Stomach (tissue), 8 donors: ENCODE measurements at regions not wholly inside any gene's neighbourhood (a gene's known extent, or its start where the extent isn't known, plus 50 kb on each side); places are given as distances from the start of the nearest gene placed in this dataset.

Experiments used
- DNase-seq, 2 donors: peaks; one replicate each; pipeline versions ENCODE4 v3.0.0 to v3.0.0-alpha.2; 2013 to 2019
- H3K27ac ChIP-seq, 5 donors: fragments of 200-600 bp in 4 of 5; sonication (generic) in 4 of 5; one replicate each; pipeline ENCODE4 v1.5.1; 2013 to 2019; ENCODE audit warnings: mild to moderate bottlenecking in 1 of 5, moderate library complexity in 1 of 5
- H3K27me3 ChIP-seq, 3 donors: fragments of 200-600 bp; sonication (generic); one replicate each; pipeline ENCODE4 v1.5.1; 2017 to 2019; ENCODE audit warnings: mixed run types in 1 of 3
- H3K36me3 ChIP-seq, 4 donors: fragments of 200-600 bp; sonication (generic); 1 replicate in 3 of 4; 2 replicates in 1 of 4; pipeline ENCODE4 v1.5.1; 2016 to 2019
- H3K4me1 ChIP-seq, 4 donors: fragments of 200-600 bp; sonication (generic); one replicate each; pipeline ENCODE4 v1.5.1; 2016 to 2019
- H3K4me3 ChIP-seq, 4 donors: fragments of 200-600 bp; sonication (generic) in 3 of 4; one replicate each; pipeline ENCODE4 v1.5.1; 2016 to 2019; ENCODE audit warnings: mild to moderate bottlenecking in 1 of 4
- H3K9me3 ChIP-seq, 4 donors: fragments of 200-600 bp; sonication (generic); one replicate each; pipeline ENCODE4 v1.5.1; 2016 to 2019
- CTCF ChIP-seq, 7 experiments: fragments of 450-650 bp in 4 of 7; fragments of 200-600 bp in 3 of 7; sonication (generic) in 3 of 7; IDR thresholded peaks; one replicate each; pipeline ENCODE4 v1.5.1; 2016 to 2019; ENCODE audit warnings: antibody characterized with exemption in 7 of 7, control low read depth in 2 of 7, mild to moderate bottlenecking in 1 of 7
- EP300 ChIP-seq: sonication (generic); formaldehyde crosslinking; IDR thresholded peaks from one replicate; pipeline ENCODE4 v1.6.1; 2017; ENCODE audit warnings: antibody characterized with exemption
- POLR2A ChIP-seq, 4 donors: fragments of 450-650 bp; IDR thresholded peaks; one replicate each; pipeline ENCODE4 v1.6.1; 2016; ENCODE audit warnings: antibody characterized with exemption in 4 of 4, control low read depth in 2 of 4, mild to moderate bottlenecking in 1 of 4, moderate library complexity in 1 of 4
- POLR2AphosphoS5 ChIP-seq, 3 donors: sonication (generic); formaldehyde crosslinking; IDR thresholded peaks; one replicate each; pipeline ENCODE4 v1.6.1; 2016; ENCODE audit warnings: antibody characterized with exemption in 3 of 3
- WGBS, 5 donors: extraction: QIAGEN DNeasy Blood & Tissue Kit in 3 of 5; methylation state at CpG; one replicate each; pipeline versions ENCODE4 v1.1.5 to v1.1.7; 2013 to 2018; 5-methylcytosine and 5-hydroxymethylcytosine counted together
- intact Hi-C: fragments of 100-400 bp; cut with DNase I; formaldehyde crosslinking; loops from one replicate; pipeline ENCODE4 v1.15.1; 2023; ENCODE audit warnings: low total_unique reads
- donor health status: healthy with polysubstance abuse.
- donor health status: Bipolar disorder and iron deficiency.
- donor health status: healthy.

GRCh38 chr18:65278939-65279667, 471.7 kb upstream of the CDH7 start:
- WGBS, 5 donors: 79 to 93% (median 88%) methylated on average over 9 of the region's 9 CpGs

GRCh38 chr18:65269375-65269774, 481.4 kb upstream of the CDH7 start:
- H3K27me3 ChIP-seq: no peaks in the 10 kb centered on the region
- no peaks in the 10 kb centered on the region for H3K9me3 ChIP-seq
- 34 to 60% (median 39%) methylated on average over 1 of the region's 1 CpG for WGBS, 5 donors
- intact Hi-C loops: no loop called here
- DNase-seq: no peak
- H3K4me3 ChIP-seq: no peak overlapping the region
- H3K36me3 ChIP-seq: no peaks in the 10 kb centered on the region
- TF ChIP-seq EP300: no peak
- no peak for TF ChIP-seq CTCF (IDR thresholded peaks at IDR 0.05)
- no peak for TF ChIP-seq POLR2AphosphoS5 (IDR thresholded peaks at IDR 0.05)
- no peaks in the 10 kb centered on the region for H3K4me1 ChIP-seq
- H3K27ac ChIP-seq: no peak overlapping the region

More at GRCh38 chr18:65278939-65279667, 471.7 kb upstream of the CDH7 start:
- H3K4me3 ChIP-seq: no peak overlapping the region
- H3K27me3 ChIP-seq: no peaks in the 10 kb centered on the region
- H3K27ac ChIP-seq: no peak overlapping the region
- no peaks in the 10 kb centered on the region for H3K36me3 ChIP-seq
- intact Hi-C loops: no loop called here
- DNase-seq: no peak
- no peaks in the 10 kb centered on the region for H3K4me1 ChIP-seq
- TF ChIP-seq EP300: no peak
- no peak for TF ChIP-seq POLR2A (IDR thresholded peaks at IDR 0.05)
- no peak for TF ChIP-seq POLR2AphosphoS5 (IDR thresholded peaks at IDR 0.05)
- no peak for TF ChIP-seq CTCF (IDR thresholded peaks at IDR 0.05)
- no peaks in the 10 kb centered on the region for H3K9me3 ChIP-seq

- no peak overlapping the region for H3K4me3 ChIP-seq
- WGBS, 5 donors: 89 to 93% (median 91%) methylated on average over 1 of the region's 1 CpG
- TF ChIP-seq POLR2A (IDR thresholded peaks at IDR 0.05) (no peak), CTCF (IDR thresholded peaks at IDR 0.05) (no peak)
Observed at GRCh38 chr18:65265761-65266160, 485.1 kb upstream of the CDH7 start.

GRCh38 chr18:65260030-65260429, 490.8 kb upstream of the CDH7 start:
- no peak for TF ChIP-seq POLR2A (IDR thresholded peaks at IDR 0.05)
- no peak for TF ChIP-seq POLR2AphosphoS5 (IDR thresholded peaks at IDR 0.05)
- TF ChIP-seq EP300: no peak
- Histone ChIP-seq H3K27me3 (no peaks in the 10 kb centered on the region), H3K36me3 (no peaks in the 10 kb centered on the region), H3K4me3 (no peak overlapping the region), H3K9me3 (peaks cover 0 to 7% (median 0%) of the 10 kb centered on the region in 4 donors), H3K4me1 (no peaks in the 10 kb centered on the region), H3K27ac (no peak overlapping the region)
- no peak for DNase-seq
- WGBS, 5 donors: 43 to 46% (median 45%) methylated on average over 2 of the region's 2 CpGs
- intact Hi-C loops: no loop called here

More at GRCh38 chr18:65265761-65266160, 485.1 kb upstream of the CDH7 start:
- intact Hi-C loops: no loop called here
- Histone ChIP-seq H3K9me3 (no peaks in the 10 kb centered on the region), H3K27me3 (no peaks in the 10 kb centered on the region), H3K27ac (no peak overlapping the region), H3K4me1 (no peaks in the 10 kb centered on the region), H3K36me3 (no peaks in the 10 kb centered on the region)
- DNase-seq: no peak

GRCh38 chr18:65259403-65259802, 491.4 kb upstream of the CDH7 start:
- Histone ChIP-seq H3K27me3 (no peaks in the 10 kb centered on the region), H3K36me3 (no peaks in the 10 kb centered on the region), H3K27ac (no peak overlapping the region), H3K9me3 (peaks cover 0 to 7% (median 0%) of the 10 kb centered on the region in 4 donors), H3K4me1 (no peaks in the 10 kb centered on the region), H3K4me3 (no peak overlapping the region)
- DNase-seq: no peak
- intact Hi-C loops: no loop called here
- no peak for TF ChIP-seq CTCF (IDR thresholded peaks at IDR 0.05)
- TF ChIP-seq POLR2A (IDR thresholded peaks at IDR 0.05): no peak
- TF ChIP-seq POLR2AphosphoS5 (IDR thresholded peaks at IDR 0.05): no peak
- no peak for TF ChIP-seq EP300
- WGBS, 5 donors: 86 to 94% (median 89%) methylated on average over 2 of the region's 2 CpGs
